GM12891 (cell line): ENCODE measurements at regions not wholly inside any gene's neighbourhood (a gene's known extent, or its start where the extent isn't known, plus 50 kb on each side); places are given as distances from the start of the nearest gene placed in this dataset.

Source experiments
- POLR2AphosphoS5 ChIP-seq: IDR thresholded peaks from 2 replicates; pipeline ENCODE4 v1.6.1; 2011; ENCODE audit warnings: low read depth, low read length, control low read depth
- POU2F2 ChIP-seq: IDR thresholded peaks from 2 replicates; pipeline ENCODE4 v1.6.1; 2011; ENCODE audit warnings: low read depth, mild to moderate bottlenecking, control low read depth, low read length, moderate library complexity

GRCh38 chrY:9619541-9619940, 91.9 kb downstream of the TSPY10 start:
- no peak for TF ChIP-seq POLR2AphosphoS5
- no peak for TF ChIP-seq POU2F2
